TTC549 (cell line): ENCODE measurements at regions not wholly inside any gene's neighbourhood (a gene's known extent, or its start where the extent isn't known, plus 50 kb on each side); places are given as distances from the start of the nearest gene placed in this dataset.

ENCODE experiments used
- FAIRE-seq: peaks from 2 replicates; lab custom pipeline; 2012; peaks lifted over from hg19 to GRCh38; lab: Jason Lieb, UNC

DNA sequence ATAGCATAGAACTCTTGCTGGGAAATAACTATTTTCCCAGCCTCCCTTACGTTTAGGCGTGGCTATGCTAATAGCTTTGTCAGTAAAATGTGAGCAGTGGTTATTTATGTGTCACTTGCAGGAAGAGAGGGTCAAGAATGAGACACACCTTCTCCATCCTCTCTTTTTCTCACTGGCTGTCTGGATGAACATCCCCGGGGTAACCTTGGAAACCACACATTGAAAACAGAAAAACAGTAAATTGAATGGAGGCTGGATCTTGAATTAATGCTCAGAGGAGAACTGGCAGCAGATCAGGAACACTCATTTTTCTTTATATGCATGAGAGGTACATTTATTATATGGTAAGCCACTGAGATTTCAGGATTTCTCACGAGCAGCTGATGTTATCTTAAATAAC is 127.6 kb downstream of the DNAJB9 start:
- no peak for FAIRE-seq

GRCh38 chr7:108711611-108712010 is 141.9 kb downstream of the DNAJB9 start:
- FAIRE-seq, result no peak

GRCh38 chr7:108716783-108717182 is 147.1 kb downstream of the DNAJB9 start:
- FAIRE-seq, result no peak

DNA sequence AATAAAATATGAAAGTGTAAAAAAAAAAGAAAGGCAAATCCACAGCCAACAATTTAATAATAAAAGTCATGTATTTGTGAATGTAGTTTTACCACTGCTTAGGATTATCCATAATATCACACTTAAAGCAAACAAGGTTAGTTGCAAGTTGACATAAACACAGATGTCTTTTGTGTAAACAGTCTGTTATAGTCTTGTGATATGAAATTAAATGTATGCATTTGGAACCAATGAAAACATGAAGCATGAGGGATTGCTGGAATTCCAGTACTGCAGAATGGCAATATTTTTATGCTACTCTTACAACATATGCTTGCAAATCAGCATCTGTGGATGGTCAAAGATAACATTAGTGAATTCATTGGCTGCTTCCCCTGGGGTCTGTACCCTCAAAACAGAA is 148.1 kb downstream of the DNAJB9 start:
- no peak for FAIRE-seq

GRCh38 chr7:108719631-108720030 is 150.0 kb downstream of the DNAJB9 start:
- FAIRE-seq, result no peak

- no peak for FAIRE-seq
Measured at GRCh38 chr7:108722561-108722960, 152.9 kb downstream of the DNAJB9 start.

DNA sequence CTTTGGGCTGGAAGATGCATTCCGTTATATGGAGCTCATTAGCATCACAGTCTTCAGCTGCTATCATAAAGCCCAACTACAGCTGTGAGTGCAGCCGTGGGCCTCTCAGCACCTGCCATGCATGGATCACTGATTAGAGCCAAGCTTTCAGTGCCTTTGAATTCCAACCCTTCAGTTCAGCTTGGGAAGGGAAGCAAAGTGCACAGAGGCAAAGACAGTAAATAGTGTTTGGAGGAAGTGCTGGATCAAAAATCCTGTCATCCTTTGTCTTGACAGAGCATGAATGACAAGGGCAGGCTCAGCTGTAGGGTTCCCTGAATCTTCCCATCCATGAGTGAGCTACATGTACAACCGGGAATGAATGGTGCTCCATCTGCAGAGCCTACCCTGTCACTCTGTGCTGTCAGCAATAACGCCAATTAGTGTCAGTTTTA is 153.7 kb downstream of the DNAJB9 start:
- FAIRE-seq, result no peak

DNA sequence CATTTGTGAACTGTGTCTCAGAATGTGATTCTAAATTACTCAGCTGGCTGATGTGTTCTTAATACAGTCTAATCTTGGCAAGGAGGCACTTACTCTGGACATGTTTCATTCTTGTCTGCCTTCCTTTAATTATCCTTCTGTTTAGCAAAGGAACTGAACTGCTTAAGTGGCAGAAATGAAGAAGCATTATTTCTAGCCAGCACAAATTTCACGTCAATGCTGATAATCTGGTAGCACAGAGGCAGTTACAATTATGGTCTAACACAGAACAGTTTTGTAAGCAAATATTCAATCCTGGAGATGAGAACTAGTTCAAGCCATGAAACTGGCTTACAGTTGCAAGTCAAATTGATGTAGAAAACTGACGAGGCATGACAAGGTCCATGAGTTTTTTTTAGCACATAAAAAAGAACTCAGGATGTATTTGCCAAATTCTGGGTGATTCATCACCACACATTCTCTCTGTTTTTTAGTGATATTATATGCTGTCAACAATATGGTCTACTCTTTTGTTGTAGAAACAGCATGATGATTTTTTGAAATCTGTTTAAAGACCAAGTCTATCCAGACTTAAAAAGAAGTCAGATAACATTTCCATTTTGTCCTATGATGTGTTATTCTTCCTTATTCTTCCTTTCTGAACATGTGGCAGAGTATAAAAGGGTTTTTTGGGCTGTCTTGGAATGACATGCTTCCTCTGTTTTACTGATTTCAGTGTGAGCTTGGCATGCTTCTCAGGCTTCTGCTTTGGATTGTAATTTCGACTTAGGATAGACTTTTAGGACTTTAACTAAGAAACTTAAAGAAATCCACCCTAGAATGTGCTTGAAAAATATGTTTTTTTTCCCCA is 154.8 kb downstream of the DNAJB9 start:
- no peak for FAIRE-seq

DNA sequence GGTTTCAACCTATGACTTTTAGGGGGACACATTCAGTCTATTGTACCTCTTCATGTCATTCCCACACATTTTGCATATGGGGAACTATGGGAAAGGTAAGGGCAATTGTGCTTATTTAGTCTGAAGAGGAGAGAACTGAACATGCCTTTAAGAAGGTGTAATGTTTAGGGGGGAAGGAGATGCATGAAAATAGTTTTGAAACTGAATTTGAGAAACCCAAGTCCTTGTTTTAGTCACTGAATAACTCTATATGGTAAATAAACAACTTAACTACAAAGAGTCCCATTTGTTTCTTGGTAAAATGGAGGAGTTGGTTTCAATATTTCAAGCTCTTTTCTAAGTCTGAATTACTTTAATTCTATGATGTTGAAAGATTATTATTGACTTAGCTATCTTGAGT is 166.1 kb downstream of the DNAJB9 start:
- no peak for FAIRE-seq

DNA sequence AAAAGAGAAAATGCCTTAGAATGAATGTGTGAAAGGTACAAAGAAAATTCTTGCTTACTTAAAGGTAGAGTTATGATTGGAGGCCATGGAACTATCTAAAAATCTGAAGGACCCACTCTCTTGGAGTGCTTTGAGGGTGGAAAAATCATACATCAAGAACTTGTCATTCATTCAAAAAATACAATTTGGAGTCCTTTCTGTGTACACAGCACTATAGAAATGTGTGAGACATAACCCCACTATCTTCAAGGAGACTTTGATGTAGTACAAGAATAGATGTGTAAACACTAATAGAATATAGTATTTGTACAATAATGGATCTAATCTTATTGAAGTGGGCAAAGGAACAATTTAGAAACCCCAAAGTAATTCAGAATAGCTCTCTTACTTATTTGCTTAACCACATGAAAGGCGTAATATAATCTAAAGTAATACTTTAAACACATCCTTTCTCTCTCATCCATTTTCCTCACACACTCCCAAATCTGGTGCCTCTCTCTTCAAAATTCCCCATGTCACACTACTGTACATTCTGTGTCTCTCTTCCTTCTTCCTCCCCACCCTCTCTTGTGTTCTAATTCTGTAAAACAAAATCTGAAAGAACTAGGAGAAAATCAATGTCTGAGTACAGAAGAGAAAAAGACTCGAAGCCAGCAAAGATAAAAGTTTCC is 166.7 kb downstream of the DNAJB9 start:
- FAIRE-seq, result no peak

- FAIRE-seq, result no peak
Measured at GRCh38 chr7:108770981-108771745, 201.5 kb downstream of the DNAJB9 start.

DNA sequence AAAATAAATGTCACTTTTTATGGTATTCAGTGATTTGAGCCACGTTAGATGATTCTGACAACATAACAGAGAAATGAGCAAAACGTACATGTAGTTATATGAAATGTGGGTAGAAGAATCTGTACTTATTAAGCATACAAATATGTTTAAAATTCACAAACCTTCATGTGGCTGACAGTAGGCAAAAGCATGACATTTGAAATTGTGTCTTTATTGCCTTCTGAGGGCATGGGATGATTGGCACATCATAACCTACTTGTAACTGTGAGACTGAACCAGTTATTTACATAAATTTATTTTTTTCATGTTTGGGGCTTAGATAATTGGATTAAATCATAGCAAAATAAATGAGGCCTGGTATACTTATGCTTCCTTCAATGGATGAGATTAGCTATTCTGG is 202.2 kb downstream of the DNAJB9 start:
- FAIRE-seq, result no peak

DNA sequence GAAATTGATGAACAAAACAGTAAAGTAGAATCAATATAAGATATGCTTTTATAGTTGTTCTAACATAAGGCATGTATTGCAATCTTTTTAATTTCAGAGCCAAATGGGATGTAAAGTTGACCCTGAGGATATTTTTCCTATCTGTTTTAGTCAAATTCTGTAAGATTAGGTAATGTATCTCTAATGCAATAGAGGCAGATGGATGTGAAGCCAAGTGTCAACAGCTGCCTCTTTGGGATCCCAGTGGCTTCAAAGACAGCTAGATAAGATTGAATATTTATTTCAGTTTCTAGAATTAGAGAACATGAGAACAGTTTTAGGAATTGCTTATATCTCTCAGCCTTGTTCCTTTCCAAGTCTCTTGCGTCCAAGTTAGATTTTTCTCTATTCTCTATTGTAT is 208.3 kb downstream of the DNAJB9 start:
- no peak for FAIRE-seq

- no peak for FAIRE-seq
Measured at GRCh38 chr7:108789451-108789850, 219.8 kb downstream of the DNAJB9 start.

GRCh38 chr7:108794466-108794865 is 224.8 kb downstream of the DNAJB9 start:
- FAIRE-seq, result no peak

DNA sequence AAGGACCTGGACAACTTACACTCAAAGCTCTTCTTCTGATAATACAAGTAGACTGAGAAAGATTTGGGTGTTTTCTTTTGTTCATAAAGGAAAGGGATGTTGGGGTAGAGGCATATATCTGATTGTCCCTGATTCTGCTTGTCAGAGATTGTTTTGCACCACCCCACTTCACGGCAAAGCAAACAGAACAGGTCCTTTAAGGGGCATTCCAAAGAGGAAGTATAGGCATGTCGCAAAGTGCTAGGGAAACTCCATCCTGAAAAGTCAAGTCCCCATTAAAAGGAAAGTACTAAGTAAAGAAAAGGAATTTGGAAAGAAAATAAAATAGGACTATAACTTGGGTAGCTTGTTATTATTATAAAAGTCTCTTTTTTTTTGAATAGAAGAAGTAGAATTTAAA is 233.0 kb downstream of the DNAJB9 start:
- no peak for FAIRE-seq

GRCh38 chr7:108805808-108806397 is 236.2 kb downstream of the DNAJB9 start:
- FAIRE-seq, result no peak

GRCh38 chr7:108808549-108809266 is 239.0 kb downstream of the DNAJB9 start:
- FAIRE-seq, result no peak

DNA sequence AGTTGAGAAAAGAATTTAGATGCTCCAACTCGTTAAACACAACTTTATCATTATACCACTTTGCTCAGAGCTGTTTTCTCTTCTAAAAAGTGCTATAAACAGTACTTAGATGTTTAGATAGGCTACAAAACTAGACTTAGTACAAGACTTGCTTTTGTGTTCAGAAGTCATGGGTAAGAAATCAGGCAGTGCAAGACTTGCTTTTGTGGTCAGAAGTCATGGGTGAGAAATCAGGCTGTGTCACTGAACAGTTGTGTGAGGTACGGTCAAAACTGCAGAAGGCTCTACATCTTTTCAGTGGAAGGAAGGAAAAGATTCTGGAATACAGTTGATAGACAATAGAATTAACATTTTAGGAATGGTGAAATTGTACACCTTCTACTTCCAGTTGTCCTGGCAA is 239.7 kb downstream of the DNAJB9 start:
- FAIRE-seq, result no peak

GRCh38 chr7:108810756-108811385 is 241.2 kb downstream of the DNAJB9 start:
- no peak for FAIRE-seq

DNA sequence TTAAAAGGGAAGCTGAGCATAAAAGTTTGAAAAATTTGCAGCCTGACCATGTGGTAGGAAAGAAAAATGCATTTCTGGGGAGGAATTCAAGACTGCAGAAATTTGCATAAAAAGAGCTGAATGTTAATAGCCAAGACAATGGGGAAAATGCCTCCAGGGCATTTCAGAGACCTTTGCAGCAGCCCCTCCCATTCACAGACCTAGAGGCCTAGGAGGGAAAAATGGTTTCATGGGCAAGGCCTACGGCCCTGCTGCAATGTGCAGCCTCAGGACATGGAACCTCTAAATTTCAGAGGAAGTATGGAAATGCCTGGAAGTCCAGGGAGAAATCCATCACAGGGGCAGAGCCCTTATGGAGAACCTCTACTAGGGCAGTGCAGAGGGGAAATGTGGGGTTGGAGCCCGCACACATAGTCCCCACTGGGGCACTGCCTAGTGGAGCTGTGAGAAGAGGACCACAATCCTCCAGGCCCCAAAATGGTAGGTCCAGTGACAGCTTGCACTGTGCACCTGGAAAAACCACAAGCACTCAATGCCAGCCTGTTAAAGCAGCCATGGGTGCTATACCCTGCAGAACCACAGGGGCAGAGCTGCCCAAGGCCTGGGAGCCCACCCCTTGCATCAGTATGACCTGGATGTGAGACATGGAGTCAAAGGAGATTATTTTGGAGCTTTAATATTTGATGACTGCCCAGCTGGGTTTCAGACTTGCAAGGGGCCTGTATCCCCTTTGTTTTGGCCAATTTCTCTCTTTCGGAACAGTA is 243.8 kb downstream of the DNAJB9 start:
- FAIRE-seq, result no peak
